ENCODE measurements at regions not wholly inside any gene's neighbourhood (a gene's known extent, or its start where the extent isn't known, plus 50 kb on each side); places are given as distances from the start of the nearest gene placed in this dataset.

DNA sequence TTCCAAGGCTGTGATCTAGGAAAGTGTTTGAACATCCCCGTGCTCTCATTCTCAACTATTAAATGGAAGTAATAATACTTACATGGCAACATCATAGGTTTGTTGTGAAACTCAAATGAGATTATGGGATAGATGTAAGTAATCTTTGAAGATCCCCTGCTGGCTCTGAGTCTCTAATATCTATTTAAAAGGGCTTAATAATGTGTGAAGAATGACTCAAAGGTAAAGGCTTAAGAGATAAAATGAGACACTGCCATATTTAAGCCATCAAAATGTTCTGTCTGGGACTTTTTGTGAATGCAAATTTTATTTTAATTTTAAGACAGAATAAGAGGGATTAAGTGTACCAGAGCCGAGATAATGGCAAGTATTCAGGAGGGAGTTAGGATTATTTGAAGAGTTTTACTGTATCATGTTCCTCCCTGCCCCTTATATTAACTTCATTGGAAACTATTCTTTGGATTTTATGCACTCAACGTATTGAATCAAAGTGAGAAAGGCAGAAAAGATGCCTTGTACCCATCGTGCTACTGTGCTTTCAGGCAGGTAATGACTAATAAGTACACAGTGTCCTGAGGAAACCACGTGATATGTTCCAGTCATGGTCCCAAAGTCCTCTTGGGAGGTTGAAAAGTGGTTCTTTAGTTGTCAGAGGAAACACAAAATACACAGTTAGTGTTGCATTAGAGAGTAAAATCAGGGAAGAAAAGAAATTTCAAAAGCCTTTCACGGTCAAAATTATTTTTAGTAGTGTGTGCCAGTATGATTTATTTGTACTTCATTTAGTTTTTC lies 192.4 kb downstream of the RBM46 start:
- H3K9me1 ChIP-seq (replicated peaks; ENCODE audit: control insufficient read depth, extremely low read depth, insufficient read depth, low read length): no peaks in the 10 kb centered on the region
- dilution Hi-C loops (cut with MboI; ENCODE audit: extremely low pct_ligation_motif_present, low sequenced_read_pairs) (no loop called here), intact Hi-C loops (cut with micrococcal nuclease) (no loop called here)
- H3K27ac ChIP-seq (ENCODE audit: insufficient read depth, low read depth, low read length): no peak overlapping the region
- CTCF ChIA-PET: interaction anchor here (1.0 to 1.3 kb wide), 2 partner anchors 166 to 380 kb away, joined by 3 to 5 read pairs; no protein-coding TSS in a partner anchor
- no peak overlapping the region for H3K4me3 ChIP-seq (replicated peaks in 1 of 3; ENCODE audit: insufficient read depth in 1 of 3, low read depth in 1 of 3, low read length in 3 of 3)
- DNase-seq (ENCODE audit: low read depth, low spot score) (no peak), FAIRE-seq (no peak)
- H3K9ac ChIP-seq (replicated peaks; ENCODE audit: extremely low read depth, insufficient read depth, low read length): no peak overlapping the region
- POLR2A ChIA-PET: no interaction called here
- BruUV-seq (replicated peaks): no TSS peak
- H4K20me1 ChIP-seq (replicated peaks; ENCODE audit: control insufficient read depth, extremely low read depth, insufficient read depth, low read length): no peaks in the 10 kb centered on the region
- no peaks in the 10 kb centered on the region for H3K9me3 ChIP-seq (replicated peaks; ENCODE audit: control insufficient read depth, insufficient read depth, low read length)
- H2AFZ ChIP-seq (ENCODE audit: low read depth, low read length): no peak overlapping the region
- no peaks in the 10 kb centered on the region for H3K79me2 ChIP-seq (ENCODE audit: control insufficient read depth, insufficient read depth, low read length)
- no peaks in the 10 kb centered on the region for H3K36me3 ChIP-seq (ENCODE audit: control insufficient read depth in 2 of 2, extremely low read depth in 1 of 2, insufficient read depth in 2 of 2, low read length in 2 of 2)
- TF ChIP-seq POLR2AphosphoS5 (IDR thresholded peaks at IDR 0.05; ENCODE audit: insufficient read depth, low read depth, low read length) (no peak), MYC (IDR thresholded peaks at IDR 0.05; ENCODE audit: low read depth, low read length) (no peak), EZH2 (IDR thresholded peaks at IDR 0.05; ENCODE audit: borderline replicate concordance, low read depth, low read length, severe bottlenecking) (no peak), POLR2A (IDR thresholded peaks at IDR 0.05; ENCODE audit: low read depth, low read length) (no peak), GATA2 (IDR thresholded peaks at IDR 0.05; ENCODE audit: insufficient read depth, insufficient read length, low read depth, low read length) (no peak), JUN (IDR thresholded peaks at IDR 0.05; ENCODE audit: borderline replicate concordance, insufficient read depth, insufficient read length, low read depth) (no peak), FOS (IDR thresholded peaks at IDR 0.05; ENCODE audit: borderline replicate concordance, insufficient read depth, low read length) (no peak)
- TF ChIP-seq, protein P1, sequence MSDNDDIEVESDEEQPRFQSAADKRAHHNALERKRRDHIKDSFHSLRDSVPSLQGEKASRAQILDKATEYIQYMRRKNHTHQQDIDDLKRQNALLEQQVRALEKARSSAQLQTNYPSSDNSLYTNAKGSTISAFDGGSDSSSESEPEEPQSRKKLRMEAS (IDR thresholded peaks at IDR 0.05; ENCODE audit: insufficient read depth, insufficient read length): no peak
- H3K27me3 ChIP-seq (ENCODE audit: control insufficient read depth in 2 of 2, insufficient read depth in 2 of 2, low read length in 2 of 2): no peaks in the 10 kb centered on the region
- no peaks in the 10 kb centered on the region for H3K4me1 ChIP-seq (ENCODE audit: control insufficient read depth, extremely low read depth, insufficient read depth, low read length)
- no peak overlapping the region for H3K4me2 ChIP-seq (ENCODE audit: insufficient read depth, low read length)
